GM23338 (cell line): ENCODE measurements at regions not wholly inside any gene's neighbourhood (a gene's known extent, or its start where the extent isn't known, plus 50 kb on each side); places are given as distances from the start of the nearest gene placed in this dataset.
A peak's percentile ranks its signal among the peaks of the same experiment; 100 is the strongest.

Source experiments
- CTCF ChIP-seq, 2 experiments: fragments of 200-600 bp in 1 of 2; sonication (generic) in 1 of 2; conservative IDR thresholded peaks; 2 replicates each; pipeline versions ENCODE4 v1.5.1 to v1.6.1; 2016 to 2017; ENCODE audit warnings: antibody characterized with exemption in 2 of 2, low read depth in 2 of 2, mild to moderate bottlenecking in 2 of 2, moderate library complexity in 1 of 2
- EZH2 ChIP-seq: fragments of 200-600 bp; sonication (generic); IDR thresholded peaks from one replicate; pipeline ENCODE4 v1.8.0; 2017; ENCODE audit warnings: antibody characterized with exemption, mild to moderate bottlenecking, low read depth; ENCODE audit not compliant: unreplicated experiment
- POLR2AphosphoS5 ChIP-seq: IDR thresholded peaks from 2 replicates; pipeline ENCODE4 v1.6.1; 2016; ENCODE audit warnings: antibody characterized with exemption, low read depth

GRCh38 chr12:112575559-112576067 is 156.9 kb downstream of the PTPN11 start:
- TF ChIP-seq POLR2AphosphoS5 (no peak), CTCF (conservative IDR thresholded peaks at IDR 0.05; ENCODE audit: low read depth in 2 of 2) (no peak), EZH2 (peak; percentile 24)
